ENCODE measurements at regions not wholly inside any gene's neighbourhood (a gene's known extent, or its start where the extent isn't known, plus 50 kb on each side); places are given as distances from the start of the nearest gene placed in this dataset.

DNA sequence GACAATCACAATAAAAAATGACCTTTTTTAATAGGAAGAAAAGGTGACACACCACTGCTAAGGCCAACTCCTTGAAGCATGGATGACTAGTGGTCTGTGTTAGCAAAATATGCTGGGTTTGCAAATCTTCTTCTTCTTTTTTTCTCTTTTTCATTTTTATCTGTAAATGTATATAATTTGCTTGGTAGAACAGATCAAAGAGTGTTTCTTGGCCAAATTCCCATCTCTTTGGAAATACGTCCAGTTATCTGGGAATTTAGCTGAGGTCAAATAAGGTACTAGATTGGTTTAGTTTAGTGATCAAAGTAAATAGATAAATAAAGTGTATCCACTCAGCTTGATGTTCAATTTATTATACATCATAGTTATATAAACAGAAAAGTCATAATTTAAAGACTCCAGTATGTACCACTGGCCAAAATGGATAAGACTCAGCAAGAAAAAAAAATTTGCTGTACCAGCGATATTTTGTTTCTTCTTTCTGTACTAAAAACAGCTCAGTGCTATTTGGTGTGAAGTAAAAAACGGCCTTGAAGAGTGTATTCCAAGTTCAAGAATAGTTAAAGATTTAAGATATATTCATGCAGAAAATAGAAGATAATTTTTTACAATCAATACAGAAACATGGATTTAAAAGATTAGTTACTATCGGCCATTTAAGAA, 738.6 kb upstream of the PIK3C3 start:
- no peak for DNase-seq

DNA sequence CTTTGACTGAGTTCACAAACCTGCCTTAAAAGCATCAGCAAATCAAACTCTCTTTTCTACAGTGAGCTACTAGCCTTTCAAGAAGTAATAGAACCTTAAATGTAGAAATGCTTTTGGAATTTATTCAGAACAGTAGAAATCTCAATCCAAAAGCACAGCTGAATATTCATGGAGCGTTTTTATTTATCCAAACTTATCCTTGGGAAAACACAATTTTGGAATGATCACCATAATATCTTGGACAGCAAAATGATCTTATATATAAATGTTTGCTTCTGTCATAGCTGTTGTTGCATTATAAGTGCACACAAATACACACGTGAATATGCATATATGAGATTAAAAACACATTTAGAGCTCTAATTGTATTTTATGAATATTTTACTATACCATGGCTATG, 747.3 kb upstream of the PIK3C3 start:
- DNase-seq: no peak

DNA sequence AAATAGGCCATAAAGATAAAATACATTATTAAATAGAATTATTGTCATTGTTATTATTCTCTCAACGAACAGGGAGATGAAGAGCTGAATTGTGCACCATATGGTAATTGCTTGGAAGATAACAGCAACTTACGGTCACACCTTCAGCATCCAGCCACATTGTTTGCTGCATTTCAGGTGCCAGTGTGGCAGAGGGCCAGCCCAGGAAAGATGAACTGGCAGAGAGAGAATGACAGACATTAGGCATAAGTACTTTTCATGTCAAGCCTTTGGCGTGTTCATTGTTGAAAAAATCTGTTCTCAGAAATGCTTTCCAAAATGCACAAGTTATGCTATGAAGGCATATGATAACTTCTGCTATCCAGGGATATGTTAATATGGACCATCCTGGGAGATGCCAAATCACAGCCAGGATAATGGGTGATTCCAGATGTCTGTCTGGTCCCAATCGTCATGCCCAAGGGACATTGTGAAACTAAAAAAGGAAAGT, 748.6 kb upstream of the PIK3C3 start:
- DNase-seq: no peak

DNA sequence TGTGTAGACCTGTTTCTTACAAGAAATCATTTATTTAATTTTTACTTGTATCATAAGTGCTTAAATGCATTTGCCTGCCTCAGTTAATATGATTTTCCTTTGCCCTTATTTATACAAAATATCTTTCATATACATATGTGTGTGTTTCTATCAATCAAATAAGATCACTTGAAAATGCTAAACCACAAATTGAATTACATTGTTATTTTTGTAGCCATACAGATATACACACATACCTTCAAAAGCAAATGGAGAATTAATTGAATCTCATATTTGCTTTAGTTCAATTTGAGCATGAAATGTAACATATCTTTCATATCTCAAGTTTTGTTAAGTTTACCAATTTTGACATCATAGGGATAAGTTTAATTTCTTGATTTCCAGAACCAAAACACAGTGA, 755.8 kb upstream of the PIK3C3 start:
- no peak for DNase-seq

DNA sequence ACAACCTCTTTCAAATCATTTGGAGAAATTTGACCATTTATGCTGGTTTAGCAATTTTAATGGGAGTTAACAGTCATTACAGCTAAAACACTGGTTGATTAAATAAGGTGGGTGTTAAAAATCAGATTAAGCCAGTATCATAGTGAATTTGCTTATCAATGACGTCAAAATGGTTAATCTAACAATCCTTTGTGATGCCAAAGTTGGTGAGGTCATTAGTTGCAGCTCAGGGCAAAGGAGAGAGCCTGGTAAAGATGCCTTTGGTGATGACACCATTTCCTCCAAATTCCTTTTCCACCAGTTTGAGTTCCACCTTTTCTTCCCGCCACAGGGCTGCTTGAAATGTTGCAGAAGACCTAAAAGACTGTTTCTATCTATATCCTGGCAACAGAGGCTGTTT, 757.1 kb upstream of the PIK3C3 start:
- DNase-seq: no peak

DNA sequence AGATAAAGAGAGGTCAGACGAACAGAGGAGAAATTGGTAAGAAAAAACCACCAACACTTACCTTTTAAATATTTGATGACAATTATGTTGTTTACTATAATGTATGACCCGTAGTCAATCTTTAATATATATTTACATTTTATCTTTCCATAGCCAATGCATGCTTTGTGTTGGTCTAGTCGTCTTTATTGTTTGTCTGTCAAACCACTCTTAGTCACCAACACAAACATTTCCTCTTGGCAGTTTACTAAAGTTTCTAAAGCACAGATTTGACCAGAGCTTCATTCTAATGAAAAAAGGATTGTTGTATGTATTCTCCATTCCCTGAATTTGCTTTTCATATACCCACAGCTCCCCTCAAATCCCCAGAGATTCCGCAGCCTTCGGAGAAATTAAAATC, 784.7 kb upstream of the PIK3C3 start:
- DNase-seq: no peak

DNA sequence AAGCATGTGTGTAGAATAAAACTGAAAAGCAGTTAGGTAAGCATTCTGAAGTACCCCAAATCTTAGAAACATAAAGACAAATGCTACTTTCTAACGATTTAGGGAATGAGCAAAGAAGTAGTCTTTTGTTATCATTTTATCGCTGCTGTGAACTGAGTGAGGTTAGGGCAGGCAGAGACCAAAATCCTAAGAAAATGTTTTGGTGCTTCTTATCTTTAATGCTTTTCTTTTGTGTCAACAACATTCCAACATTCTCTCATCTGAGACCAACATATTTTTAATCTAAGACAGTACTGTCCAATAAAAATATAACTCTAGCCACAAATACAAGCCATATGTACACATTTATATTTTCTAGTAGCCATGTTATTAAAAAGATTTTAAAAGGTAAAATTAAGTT, 789.4 kb upstream of the PIK3C3 start:
- DNase-seq: no peak

DNA sequence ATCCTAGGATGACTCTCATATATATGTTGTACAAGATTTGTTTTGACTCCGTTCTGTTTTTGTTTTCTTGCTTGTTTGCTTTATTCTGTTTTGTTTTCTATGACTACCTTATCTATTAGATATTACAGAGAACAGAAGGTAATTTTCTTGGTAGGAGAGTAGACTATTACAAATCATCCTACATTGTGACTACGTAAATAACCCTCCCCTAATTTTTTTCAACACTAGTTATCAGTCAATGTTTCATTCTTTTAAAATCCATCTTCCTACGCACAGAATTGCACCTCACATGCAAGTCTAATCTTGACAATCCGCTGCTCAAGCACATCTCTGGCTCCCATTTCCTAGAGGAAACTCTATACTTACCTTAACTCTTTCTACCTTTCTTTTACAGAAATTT, 792.3 kb upstream of the PIK3C3 start:
- no peak for DNase-seq

DNA sequence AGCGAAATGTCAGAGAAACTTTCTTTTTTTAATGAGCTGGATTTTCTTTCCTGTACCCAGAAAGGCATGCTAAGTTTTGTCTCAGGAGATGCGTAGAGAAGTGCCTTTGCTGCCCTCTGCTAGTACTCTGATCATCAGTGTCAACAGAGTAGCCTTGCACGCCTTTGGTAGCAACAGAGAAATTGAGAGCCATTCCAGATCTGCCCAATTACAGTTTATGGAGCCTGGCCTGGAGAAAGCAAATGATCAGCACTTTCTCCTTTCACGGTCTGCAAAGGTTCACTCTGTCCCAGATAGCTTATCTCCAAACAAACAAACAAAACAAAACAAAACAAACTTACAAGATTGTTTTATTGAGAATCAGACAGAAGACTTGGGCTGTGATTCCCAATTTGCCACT, 792.8 kb upstream of the PIK3C3 start:
- DNase-seq: no peak

DNA sequence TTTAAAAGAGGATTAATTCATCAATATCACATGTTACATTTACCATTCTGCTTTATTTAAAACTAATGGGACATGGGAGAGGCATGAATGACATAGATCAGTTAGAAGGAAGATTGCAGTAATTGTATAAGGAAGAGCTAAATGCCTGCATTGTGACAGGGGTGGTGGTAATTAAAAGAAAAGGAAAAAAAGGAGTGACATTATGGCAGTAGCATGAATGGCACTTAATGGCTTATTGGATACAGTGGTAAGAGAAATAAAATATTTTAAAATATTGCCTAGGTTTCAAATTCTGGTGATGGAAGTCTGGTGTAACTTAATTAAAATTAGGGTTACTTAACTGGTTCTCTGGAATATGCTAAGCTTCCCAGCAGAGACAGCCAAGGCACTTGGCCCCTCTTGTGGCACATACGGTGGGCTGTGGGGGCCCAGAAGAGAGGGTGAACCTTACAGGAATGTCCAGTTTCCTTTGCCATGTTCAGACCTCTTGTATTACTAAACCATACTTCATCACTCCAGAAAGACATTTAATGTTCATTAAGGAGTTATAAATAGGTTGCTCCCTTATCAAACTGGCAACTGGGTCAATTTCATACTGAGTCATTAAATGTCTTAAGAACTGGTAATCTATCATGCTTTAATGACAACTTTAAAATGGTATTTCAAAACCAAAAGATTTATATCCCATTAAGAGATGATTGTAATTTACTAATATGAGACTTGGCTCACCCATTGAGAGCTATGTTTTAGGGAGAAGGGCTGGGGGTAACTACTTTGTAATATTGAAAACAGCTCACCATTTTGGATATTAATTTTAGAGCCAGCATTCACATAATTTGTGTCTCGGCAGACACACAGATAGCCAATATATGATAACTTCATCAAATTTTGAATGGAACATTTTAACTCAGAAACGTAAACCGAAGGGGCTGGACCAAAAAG, 798.9 kb upstream of the PIK3C3 start:
- DNase-seq: no peak

DNA sequence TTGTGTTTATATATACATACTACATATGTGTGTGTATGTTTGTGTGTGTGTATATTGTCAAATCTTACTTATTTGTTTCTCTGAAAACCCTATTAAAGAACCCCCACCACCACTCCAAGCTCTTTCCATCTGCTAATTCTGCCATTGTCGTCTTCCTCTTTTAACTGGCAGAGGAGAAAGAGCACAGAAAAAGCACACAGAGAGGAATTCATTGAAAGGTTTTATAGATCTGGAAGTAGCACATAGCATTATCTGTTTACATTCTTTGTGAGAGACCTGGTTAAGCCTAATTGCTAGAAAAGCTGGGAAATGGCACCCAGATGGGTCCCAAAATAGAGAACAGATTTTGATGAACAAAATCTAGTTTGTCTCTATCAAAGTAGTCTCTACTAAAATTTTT, 800.0 kb upstream of the PIK3C3 start:
- DNase-seq: no peak

DNA sequence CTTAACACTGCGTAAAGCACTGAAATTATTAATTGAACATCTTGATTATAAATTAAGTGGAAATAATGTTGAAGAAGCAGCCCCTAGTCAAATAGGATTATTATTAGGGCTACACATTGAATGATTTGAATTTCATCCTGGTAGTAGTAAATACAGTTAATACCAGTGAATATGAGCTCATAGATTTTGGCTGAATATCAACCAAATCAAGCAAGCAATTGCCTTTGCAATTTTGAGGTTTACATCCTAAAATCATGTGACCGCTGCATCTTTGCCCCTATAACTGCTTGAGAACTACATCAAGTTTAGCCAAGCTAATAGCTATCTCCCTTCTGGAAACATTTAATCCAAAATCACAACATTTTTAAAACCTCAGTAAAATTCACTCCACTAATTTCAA, 801.2 kb upstream of the PIK3C3 start:
- DNase-seq: no peak

DNA sequence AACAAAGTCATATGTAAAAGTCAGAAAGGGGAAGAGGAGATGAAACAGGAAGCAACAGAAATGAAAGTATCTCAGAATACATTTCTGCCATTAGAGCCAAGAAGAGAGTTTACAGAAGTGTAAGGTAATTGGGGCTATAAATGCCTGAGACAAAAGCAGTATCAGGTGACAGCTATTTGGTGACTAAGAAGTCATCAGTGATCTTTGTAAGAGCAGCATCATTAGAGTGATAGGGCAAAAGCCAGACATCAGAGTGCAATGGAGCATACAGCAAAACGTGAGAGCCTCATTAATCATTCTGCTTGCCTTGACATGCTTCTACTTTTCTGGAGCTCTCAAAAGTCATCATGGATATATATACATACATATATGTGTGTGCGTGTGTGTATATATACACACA, 804.7 kb upstream of the PIK3C3 start:
- no peak for DNase-seq

DNA sequence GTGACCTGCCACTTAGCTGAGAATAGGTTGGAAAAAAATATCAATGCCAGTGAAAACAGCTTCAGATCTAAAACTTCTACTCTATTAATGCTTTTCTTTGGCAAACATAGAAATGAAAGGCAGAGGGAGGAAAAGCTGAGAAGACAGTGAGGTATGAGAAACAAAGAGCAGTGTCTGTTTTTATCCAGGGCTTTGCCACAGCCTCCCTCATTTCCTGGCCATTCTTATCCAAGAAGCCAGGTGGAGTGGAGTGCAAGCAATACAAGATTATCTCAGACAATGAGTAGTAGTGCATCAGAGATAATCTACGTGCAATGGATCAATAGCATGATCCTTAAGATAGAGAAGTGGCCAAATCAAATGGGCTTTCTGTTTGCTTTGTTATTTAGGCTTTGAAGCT, 808.7 kb upstream of the PIK3C3 start:
- DNase-seq: no peak

DNA sequence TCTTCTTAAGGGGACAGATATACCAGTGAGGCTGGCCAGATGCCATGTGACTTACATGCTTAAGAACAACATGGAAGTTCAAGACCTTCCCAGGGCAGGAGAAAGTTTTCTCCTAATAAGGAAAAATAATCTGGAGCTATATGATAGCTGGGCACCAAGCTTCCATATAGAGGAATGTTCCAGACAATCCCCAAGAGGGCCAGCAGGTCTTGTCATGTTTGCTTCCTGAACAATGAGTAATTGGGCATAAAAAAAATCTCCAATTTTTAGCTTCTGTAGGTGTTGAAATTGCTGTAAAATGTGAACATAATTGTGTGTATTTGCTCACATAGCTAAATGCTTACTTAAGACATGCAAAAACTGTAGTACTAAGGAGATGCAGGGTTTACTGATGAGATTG, 809.5 kb upstream of the PIK3C3 start:
- DNase-seq: no peak

DNA sequence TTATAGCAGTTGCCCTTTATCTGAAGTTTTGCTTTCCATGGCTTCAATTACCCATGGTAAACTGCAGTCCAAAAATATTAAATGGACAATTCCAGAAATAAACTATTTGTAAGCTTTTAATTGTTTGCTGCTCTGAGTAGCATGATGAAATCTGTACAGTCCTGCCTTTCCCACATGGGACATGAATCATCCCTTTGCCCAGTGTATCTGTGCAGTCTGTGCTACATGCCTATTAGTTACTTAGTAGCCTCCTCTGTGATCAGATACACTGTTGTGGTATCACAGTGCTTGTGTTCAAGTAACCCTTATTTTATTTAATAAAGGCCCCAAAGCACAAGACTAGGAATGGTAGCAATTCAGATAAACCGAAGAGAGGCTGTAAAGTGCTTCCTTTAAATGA, 810.6 kb upstream of the PIK3C3 start:
- DNase-seq: no peak

DNA sequence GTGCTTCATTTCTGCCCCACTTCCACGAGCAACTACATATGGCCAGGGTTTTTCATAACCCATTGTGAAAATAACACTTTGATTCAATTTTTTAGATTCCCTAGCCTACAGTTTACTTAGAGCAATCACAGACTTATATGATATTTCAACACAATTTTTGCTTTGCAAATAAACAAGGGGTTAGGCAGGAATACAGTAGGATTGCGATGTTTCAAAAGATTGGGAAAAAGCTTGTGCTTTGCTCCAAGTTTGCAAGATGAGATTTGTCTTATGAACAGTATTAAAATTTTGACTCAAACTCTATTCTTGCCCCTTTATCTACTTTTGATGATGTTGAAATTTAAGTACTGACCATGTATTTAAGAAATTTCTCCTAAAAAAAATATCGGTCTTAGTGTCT, 814.5 kb upstream of the PIK3C3 start:
- no peak for DNase-seq

DNA sequence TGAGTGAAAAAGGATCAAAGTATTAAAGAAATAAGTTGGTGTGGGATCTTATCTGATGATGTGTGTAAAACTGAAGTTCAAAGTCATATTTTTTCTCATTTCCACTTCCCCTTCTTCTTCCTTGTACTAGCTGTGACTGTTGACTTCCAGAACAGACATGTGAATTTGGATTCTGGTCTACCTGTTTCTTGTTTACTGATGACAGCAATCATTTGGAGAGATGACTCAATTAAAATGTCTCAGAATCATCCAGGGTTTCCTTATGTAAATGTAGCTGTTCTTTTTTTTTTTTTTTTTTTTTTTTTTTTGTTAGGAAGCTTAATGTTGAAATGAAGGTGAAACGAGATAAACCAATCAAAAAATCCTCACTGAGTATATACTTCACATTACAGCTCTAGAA, 819.9 kb upstream of the PIK3C3 start:
- DNase-seq: no peak

DNA sequence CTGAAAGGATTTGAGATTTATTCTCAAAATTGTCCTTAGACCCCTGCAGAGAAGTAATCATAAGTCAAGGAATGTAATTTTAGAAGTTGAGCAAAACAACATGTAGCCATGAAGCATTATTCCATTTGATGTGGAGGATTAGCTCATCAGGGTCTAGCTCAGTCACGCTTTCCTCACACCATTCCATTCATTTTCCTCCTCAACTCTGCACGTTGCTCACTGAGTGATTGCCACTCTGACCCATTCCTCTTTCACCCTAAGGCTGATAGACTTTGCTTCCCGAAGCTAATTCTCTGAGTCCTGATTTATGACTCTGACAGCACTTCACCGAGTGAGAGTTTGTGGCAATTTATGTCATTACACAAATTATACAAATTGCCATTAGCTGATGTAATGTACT, 820.6 kb upstream of the PIK3C3 start:
- no peak for DNase-seq

DNA sequence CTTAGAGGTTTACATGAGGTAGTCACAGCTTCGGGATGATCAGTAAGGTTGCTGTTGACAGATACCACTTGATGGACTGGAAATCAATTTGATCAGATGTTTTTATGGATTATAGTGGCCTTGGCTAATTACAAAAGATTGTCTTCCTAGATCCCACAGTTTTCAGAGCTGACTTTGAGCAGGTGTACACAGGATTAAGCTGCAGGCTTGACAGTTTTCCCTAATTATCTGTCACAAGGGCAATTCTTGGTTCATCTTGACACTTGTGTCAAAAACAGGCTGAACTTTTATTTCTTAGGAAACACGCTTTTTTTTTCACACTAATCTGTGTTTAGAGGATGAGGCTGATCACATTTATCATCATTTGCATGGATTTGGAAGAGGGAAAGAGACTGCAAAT, 824.0 kb upstream of the PIK3C3 start:
- no peak for DNase-seq

DNA sequence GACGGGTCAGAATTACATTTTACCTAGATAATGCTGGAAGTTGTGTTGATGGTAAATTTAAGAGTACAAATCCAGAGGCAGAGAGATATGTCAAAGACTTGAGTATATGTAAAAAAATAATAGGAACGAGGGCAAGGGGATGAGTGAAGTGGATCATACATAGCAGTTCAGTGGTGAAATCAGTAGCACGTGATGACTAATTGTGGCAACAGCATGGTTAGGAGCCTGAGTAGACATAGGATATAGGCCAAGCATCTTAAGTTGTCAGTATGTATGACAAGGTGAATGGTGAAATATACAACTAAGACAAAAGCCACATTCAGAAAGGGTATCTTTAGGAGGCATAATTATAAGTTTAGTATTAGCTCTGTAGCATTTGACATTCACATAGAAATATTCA, 826.5 kb upstream of the PIK3C3 start:
- DNase-seq: no peak

DNA sequence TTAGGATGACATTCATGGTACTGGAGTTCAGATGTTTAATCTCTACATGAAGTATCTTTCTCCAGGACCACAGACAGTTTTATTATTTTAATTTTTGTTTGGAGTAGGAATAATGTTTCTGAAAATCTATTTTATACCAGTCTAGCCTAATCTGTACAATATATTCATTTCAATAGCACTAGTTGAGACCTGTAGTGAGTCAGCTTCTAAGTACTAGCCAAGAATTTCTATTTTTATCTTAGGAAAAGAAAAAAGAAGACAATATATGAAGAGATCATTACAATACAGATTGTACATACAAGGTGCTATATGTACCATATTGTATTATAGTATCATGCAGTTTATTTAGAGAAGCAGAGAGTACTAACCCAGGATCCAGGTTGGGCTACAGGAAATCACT, 826.9 kb upstream of the PIK3C3 start:
- no peak for DNase-seq

DNA sequence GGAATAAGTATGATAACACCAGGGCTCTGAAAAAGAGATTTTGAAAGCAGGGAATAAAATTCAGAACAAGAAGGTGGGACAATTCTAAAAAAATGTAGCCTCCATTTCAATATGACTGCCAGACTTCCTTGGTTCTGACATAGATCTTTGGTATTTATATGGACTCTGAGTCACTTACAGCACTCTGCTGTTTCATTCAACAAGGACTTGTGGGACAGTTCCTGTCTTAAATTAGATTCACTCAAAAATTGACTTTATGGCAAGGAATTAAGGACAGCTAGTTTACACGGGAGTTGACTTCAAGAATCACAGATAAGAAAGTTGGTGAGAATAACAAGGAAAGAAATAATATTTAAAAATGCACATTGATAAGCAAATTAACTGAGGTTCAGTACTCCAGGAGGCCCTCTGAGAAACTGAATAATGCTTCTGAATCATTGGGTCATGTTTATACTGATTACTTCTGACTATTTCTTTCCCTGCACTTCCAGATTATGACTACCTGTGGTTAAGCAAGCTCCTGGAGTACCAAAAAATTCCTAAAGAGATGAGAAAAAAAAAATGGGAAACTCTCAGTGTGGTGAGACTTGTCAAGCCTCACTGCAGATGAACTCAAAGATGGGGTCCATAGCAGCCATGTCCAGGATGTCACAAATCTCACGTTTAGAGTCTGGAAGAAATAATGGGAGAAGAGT, 828.3 kb upstream of the PIK3C3 start:
- no peak for DNase-seq
